HCT116 (cell line): ENCODE measurements at regions not wholly inside any gene's neighbourhood (a gene's known extent, or its start where the extent isn't known, plus 50 kb on each side); places are given as distances from the start of the nearest gene placed in this dataset.

Experiments used
- ATAC-seq: fragments of 200-7000 bp; cut with Tn5 transposase; 2 replicates; pipeline ENCODE4 v1.9.1; 2020; ENCODE audit warnings: mild to moderate bottlenecking, moderate library complexity
- BruUV-seq: library from RNA; stranded (reverse); fragments of 400-500 nt; replicated peaks from 2 replicates; lab custom pipeline; 2021; lab: Mats Ljungman, UMichigan
- CTCF ChIA-PET: fragments of 300-600 bp; sonication (Branson Sonifier 250); formaldehyde crosslinking; loops from one replicate; lab custom pipeline; 2021; ENCODE audit warnings: antibody characterized with exemption; lab: Charles Lee
- POLR2A ChIA-PET: fragments of 300-600, 350-600 bp; sonication (Branson Sonifier 250); formaldehyde crosslinking; loops from one replicate; lab custom pipeline; 2021; ENCODE audit warnings: antibody characterized with exemption; lab: Charles Lee
- RAD21 ChIA-PET, 2 experiments: fragments of 300-600 bp; sonication (Branson Sonifier 250); formaldehyde crosslinking; loops; one replicate each; lab custom pipeline; 2023; ENCODE audit warnings: low total read pairs in 2 of 2; ENCODE audit not compliant: uncharacterized antibody in 2 of 2, unreplicated experiment in 2 of 2, low non-redundant PET in 1 of 2; lab: Charles Lee
- DNase-seq: peaks from one replicate; pipeline ENCODE4 v3.0.0-alpha.2; 2010; ENCODE audit warnings: low read depth, low spot score
- H2AFZ ChIP-seq: fragments of 200-600 bp; shearing (Covaris generic), sonication (generic); 2 replicates; pipeline ENCODE4 v1.6.1; 2017; ENCODE audit warnings: low read depth, mixed run types, mixed read lengths, antibody characterized with exemption, low read length; ENCODE audit not compliant: poor library complexity, severe bottlenecking
- H3K27ac ChIP-seq: 2 replicates; pipeline ENCODE4 v1.5.1; 2012; ENCODE audit warnings: low read depth, low read length
- H3K27me3 ChIP-seq: fragments of 200-600 bp; sonication (generic); 2 replicates; pipeline ENCODE4 v1.6.1; 2016; ENCODE audit warnings: mixed run types, low read length, mixed read lengths; ENCODE audit not compliant: insufficient read depth
- H3K36me3 ChIP-seq, 2 experiments: fragments of 200-500 bp in 1 of 2; fragments of 200-600 bp in 1 of 2; sonication (Bioruptor generic) in 1 of 2; sonication (generic) in 1 of 2; 2 replicates each; pipeline versions ENCODE4 v1.5.1 to v1.6.1; 2014 to 2016; ENCODE audit warnings: low read length in 2 of 2, inconsistent platforms in 1 of 2, mixed read lengths in 1 of 2, mixed run types in 1 of 2; ENCODE audit not compliant: insufficient read depth in 2 of 2, control insufficient read depth in 1 of 2
- H3K4me1 ChIP-seq, 2 experiments: fragments of 200-600 bp in 1 of 2; sonication (generic) in 1 of 2; 2 replicates each; pipeline versions ENCODE4 v1.5.1 to v1.6.1; 2012 to 2017; ENCODE audit warnings: low read length in 2 of 2, inconsistent platforms in 1 of 2, mild to moderate bottlenecking in 1 of 2, mixed read lengths in 1 of 2, mixed run types in 1 of 2, moderate library complexity in 1 of 2; ENCODE audit not compliant: insufficient read depth in 2 of 2, control insufficient read depth in 1 of 2
- H3K4me2 ChIP-seq: fragments of 200-600 bp; sonication (generic); 2 replicates; pipeline ENCODE4 v1.6.1; 2017; ENCODE audit warnings: mixed run types, low read length, mixed read lengths
- H3K4me3 ChIP-seq, 2 experiments: fragments of 200-600 bp in 1 of 2; sonication (generic) in 1 of 2; replicated peaks in 1 of 2; 2 replicates each; pipeline ENCODE4 v1.5.1; 2011 to 2016; ENCODE audit warnings: low read length in 2 of 2, control low read depth in 1 of 2, low read depth in 1 of 2, mild to moderate bottlenecking in 1 of 2, mixed read lengths in 1 of 2, mixed run types in 1 of 2
- H3K79me2 ChIP-seq: fragments of 200-600 bp; sonication (generic); 2 replicates; pipeline ENCODE4 v1.6.1; 2017; ENCODE audit warnings: mild to moderate bottlenecking, mixed run types, low read length, moderate library complexity, mixed read lengths; ENCODE audit not compliant: insufficient read depth
- H3K9ac ChIP-seq: fragments of 200-600 bp; sonication (generic); 2 replicates; pipeline ENCODE4 v1.6.1; 2016; ENCODE audit warnings: low read length, mixed read lengths
- H3K9me2 ChIP-seq: fragments of 200-600 bp; sonication (generic), shearing (Covaris generic); 2 replicates; pipeline ENCODE4 v1.6.1; 2017; ENCODE audit warnings: mixed run types, mild to moderate bottlenecking, moderate library complexity; ENCODE audit not compliant: insufficient read depth
- H3K9me3 ChIP-seq, 2 experiments: fragments of 200-500 bp in 1 of 2; fragments of 200-600 bp in 1 of 2; sonication (Bioruptor generic) in 1 of 2; sonication (generic) in 1 of 2; 2 replicates each; pipeline ENCODE4 v1.6.1; 2014 to 2017; ENCODE audit warnings: low read length in 2 of 2, mixed read lengths in 2 of 2, inconsistent platforms in 1 of 2, low read depth in 1 of 2, mild to moderate bottlenecking in 1 of 2, mixed run types in 1 of 2, moderate library complexity in 1 of 2; ENCODE audit not compliant: control insufficient read depth in 1 of 2, insufficient read depth in 1 of 2
- H4K20me1 ChIP-seq: fragments of 200-600 bp; sonication (generic), shearing (Covaris generic); 2 replicates; pipeline ENCODE4 v1.6.1; 2017; ENCODE audit warnings: mixed run types, mild to moderate bottlenecking, moderate library complexity; ENCODE audit not compliant: insufficient read depth
- EZH2 ChIP-seq: fragments of 200-600 bp; sonication (generic); IDR thresholded peaks from 2 replicates; pipeline ENCODE4 v1.6.1; 2017; ENCODE audit warnings: antibody characterized with exemption, mixed run types
- EZH2phosphoT487 ChIP-seq: fragments of 200-600 bp; IDR thresholded peaks from 2 replicates; pipeline ENCODE4 v1.6.1; 2018; ENCODE audit warnings: antibody characterized with exemption, borderline replicate concordance
- POLR2A ChIP-seq: IDR thresholded peaks from 2 replicates; pipeline ENCODE4 v1.7.0; 2011; ENCODE audit warnings: borderline replicate concordance; ENCODE audit not compliant: insufficient read depth, insufficient read length; ENCODE audit errors: extremely low read depth
- RAD21 ChIP-seq: IDR thresholded peaks from 2 replicates; pipeline ENCODE4 v1.6.1; 2012; ENCODE audit warnings: low read depth, mild to moderate bottlenecking
- SRF ChIP-seq: IDR thresholded peaks from 2 replicates; pipeline ENCODE4 v1.6.1; 2012; ENCODE audit warnings: low read depth
- TCF7L2 ChIP-seq: IDR thresholded peaks from 2 replicates; pipeline ENCODE4 v1.7.0; 2011; ENCODE audit warnings: borderline replicate concordance, inconsistent platforms; ENCODE audit not compliant: insufficient read depth, insufficient read length; ENCODE audit errors: extremely low read depth
- intact Hi-C: fragments of 100-400 bp; cut with micrococcal nuclease; formaldehyde crosslinking; loops from 2 replicates; pipeline ENCODE4 v1.10.0; 2022
- TF ChIP-seq, protein P1 (sequence below), 3 experiments: fragments of 200-600 bp in 1 of 3; sonication (generic) in 1 of 3; IDR thresholded peaks in 2 of 3; conservative IDR thresholded peaks in 1 of 3; 2 replicates each; pipeline ENCODE4 v1.5.1; 2012 to 2017; ENCODE audit warnings: low read depth in 2 of 3, low read length in 2 of 3, antibody characterized with exemption in 1 of 3, borderline replicate concordance in 1 of 3, control low read depth in 1 of 3, mild to moderate bottlenecking in 1 of 3, mixed read lengths in 1 of 3, mixed run types in 1 of 3, moderate library complexity in 1 of 3; ENCODE audit not compliant: insufficient read depth in 1 of 3

DNA sequence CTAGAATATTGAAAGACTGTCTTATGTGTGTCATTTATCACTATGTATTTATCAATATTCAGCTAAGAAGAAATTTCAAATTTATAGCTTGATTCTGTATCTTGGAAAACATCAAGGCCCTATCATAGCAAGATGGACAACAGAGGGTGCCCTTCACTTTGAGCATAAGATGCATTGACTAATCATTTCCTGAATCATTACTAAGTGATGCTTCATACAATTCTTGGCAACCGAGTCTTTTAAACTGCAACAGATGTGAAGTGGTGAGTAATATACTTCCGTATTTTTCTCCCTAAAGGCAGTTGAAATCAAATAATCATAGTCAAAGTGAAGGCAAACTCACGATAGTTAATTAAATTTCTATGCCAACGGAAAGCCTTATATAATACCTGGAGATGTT is 318.6 kb upstream of the RGMB start:
- no peak overlapping the region for H3K4me3 ChIP-seq
- H3K9me3 ChIP-seq = no peaks in the 10 kb centered on the region
- POLR2A ChIA-PET = no interaction called here
- H3K4me1 ChIP-seq = no peaks in the 10 kb centered on the region
- H2AFZ ChIP-seq = no peak overlapping the region
- H3K9me2 ChIP-seq = no peaks in the 10 kb centered on the region
- TF ChIP-seq POLR2A (no peak), SRF (no peak), EZH2phosphoT487 (no peak), TCF7L2 (no peak), RAD21 (peak; percentile 32)
- TF ChIP-seq, protein P1, sequence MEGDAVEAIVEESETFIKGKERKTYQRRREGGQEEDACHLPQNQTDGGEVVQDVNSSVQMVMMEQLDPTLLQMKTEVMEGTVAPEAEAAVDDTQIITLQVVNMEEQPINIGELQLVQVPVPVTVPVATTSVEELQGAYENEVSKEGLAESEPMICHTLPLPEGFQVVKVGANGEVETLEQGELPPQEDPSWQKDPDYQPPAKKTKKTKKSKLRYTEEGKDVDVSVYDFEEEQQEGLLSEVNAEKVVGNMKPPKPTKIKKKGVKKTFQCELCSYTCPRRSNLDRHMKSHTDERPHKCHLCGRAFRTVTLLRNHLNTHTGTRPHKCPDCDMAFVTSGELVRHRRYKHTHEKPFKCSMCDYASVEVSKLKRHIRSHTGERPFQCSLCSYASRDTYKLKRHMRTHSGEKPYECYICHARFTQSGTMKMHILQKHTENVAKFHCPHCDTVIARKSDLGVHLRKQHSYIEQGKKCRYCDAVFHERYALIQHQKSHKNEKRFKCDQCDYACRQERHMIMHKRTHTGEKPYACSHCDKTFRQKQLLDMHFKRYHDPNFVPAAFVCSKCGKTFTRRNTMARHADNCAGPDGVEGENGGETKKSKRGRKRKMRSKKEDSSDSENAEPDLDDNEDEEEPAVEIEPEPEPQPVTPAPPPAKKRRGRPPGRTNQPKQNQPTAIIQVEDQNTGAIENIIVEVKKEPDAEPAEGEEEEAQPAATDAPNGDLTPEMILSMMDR (IDR thresholded peaks at IDR 0.05 in 2 of 3, conservative IDR thresholded peaks at IDR 0.05 in 1 of 3; ENCODE audit: borderline replicate concordance in 1 of 3, insufficient read depth in 1 of 3, low read depth in 2 of 3, low read length in 2 of 3) = no peak
- TF ChIP-seq, all 23 proteins: peak for 1
- Histone ChIP-seq H3K9ac (no peak overlapping the region), H4K20me1 (no peaks in the 10 kb centered on the region), H3K27me3 (no peaks in the 10 kb centered on the region), H3K4me2 (no peak overlapping the region), H3K79me2 (no peaks in the 10 kb centered on the region), H3K36me3 (no peaks in the 10 kb centered on the region), H3K27ac (no peak overlapping the region)
- RAD21 ChIA-PET = no interaction called here
- BruUV-seq = no TSS peak
- peak; percentile 0 for DNase-seq
- CTCF ChIA-PET = interaction anchor here (0.9 kb wide), 1 partner anchor 313 kb away, joined by 3 read pairs; no protein-coding TSS in a partner anchor
- no peak for ATAC-seq
- intact Hi-C loops = no loop called here

DNA sequence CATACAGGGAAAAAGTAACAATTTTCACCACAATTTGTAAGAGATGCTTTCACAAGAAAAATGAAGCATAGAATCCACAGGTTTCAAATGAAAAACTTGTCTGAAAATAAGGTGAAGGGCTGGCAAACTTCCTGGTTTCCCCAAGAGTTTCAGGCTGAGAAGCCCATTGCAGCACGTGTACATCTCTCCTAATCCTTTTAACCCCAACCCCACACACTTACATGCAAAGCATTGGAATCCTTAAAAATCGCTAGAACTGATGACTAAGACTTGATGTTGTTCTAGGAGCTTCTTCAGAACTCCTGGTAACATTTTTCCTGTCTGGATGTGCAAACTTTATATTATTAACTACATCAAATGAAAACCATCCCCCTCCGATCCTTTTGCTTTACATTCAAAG is 317.8 kb upstream of the RGMB start:
- DNase-seq = no peak
- H3K4me1 ChIP-seq = no peaks in the 10 kb centered on the region
- H2AFZ ChIP-seq = no peak overlapping the region
- H3K9me2 ChIP-seq = no peaks in the 10 kb centered on the region
- CTCF ChIA-PET = interaction anchor here (0.9 kb wide), 1 partner anchor 312 kb away, joined by 3 read pairs; no protein-coding TSS in a partner anchor
- TF ChIP-seq EZH2 (no peak), POLR2A (no peak)
- TF ChIP-seq, all 23 proteins: peak for 0
- Histone ChIP-seq H3K27ac (no peak overlapping the region), H3K27me3 (no peaks in the 10 kb centered on the region), H3K9me3 (no peaks in the 10 kb centered on the region), H3K4me3 (no peak overlapping the region), H3K36me3 (no peaks in the 10 kb centered on the region), H3K9ac (no peak overlapping the region), H4K20me1 (no peaks in the 10 kb centered on the region), H3K79me2 (no peaks in the 10 kb centered on the region), H3K4me2 (no peak overlapping the region)
- ATAC-seq = no peak
- RAD21 ChIA-PET = no interaction called here
- POLR2A ChIA-PET = no interaction called here
- intact Hi-C loops = no loop called here
- no TSS peak for BruUV-seq
